Body of pancreas (tissue), 4 donors: ENCODE measurements at regions not wholly inside any gene's neighbourhood (a gene's known extent, or its start where the extent isn't known, plus 50 kb on each side); places are given as distances from the start of the nearest gene placed in this dataset.

ENCODE experiments used
- POLR2A ChIP-seq, 3 donors: fragments of 450-650 bp; IDR thresholded peaks; one replicate each; pipeline ENCODE4 v1.6.1; 2016; ENCODE audit warnings: antibody characterized with exemption in 3 of 3, mild to moderate bottlenecking in 2 of 3
- TF ChIP-seq, protein P1 (sequence below), 7 experiments: fragments of 450-650 bp in 4 of 7; fragments of 200-600 bp in 3 of 7; sonication (generic) in 3 of 7; IDR thresholded peaks; one replicate each; pipeline ENCODE4 v1.5.1; 2016 to 2019; ENCODE audit warnings: antibody characterized with exemption in 7 of 7

- TF ChIP-seq, protein P1, sequence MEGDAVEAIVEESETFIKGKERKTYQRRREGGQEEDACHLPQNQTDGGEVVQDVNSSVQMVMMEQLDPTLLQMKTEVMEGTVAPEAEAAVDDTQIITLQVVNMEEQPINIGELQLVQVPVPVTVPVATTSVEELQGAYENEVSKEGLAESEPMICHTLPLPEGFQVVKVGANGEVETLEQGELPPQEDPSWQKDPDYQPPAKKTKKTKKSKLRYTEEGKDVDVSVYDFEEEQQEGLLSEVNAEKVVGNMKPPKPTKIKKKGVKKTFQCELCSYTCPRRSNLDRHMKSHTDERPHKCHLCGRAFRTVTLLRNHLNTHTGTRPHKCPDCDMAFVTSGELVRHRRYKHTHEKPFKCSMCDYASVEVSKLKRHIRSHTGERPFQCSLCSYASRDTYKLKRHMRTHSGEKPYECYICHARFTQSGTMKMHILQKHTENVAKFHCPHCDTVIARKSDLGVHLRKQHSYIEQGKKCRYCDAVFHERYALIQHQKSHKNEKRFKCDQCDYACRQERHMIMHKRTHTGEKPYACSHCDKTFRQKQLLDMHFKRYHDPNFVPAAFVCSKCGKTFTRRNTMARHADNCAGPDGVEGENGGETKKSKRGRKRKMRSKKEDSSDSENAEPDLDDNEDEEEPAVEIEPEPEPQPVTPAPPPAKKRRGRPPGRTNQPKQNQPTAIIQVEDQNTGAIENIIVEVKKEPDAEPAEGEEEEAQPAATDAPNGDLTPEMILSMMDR (IDR thresholded peaks at IDR 0.05): no peak
- no peak for TF ChIP-seq POLR2A (IDR thresholded peaks at IDR 0.05)
Observed at GRCh38 chr12:3367750-3368444, 123.1 kb upstream of the PRMT8 start.
